Cardiac muscle cell (in vitro differentiated cells and primary cell): ENCODE measurements at regions not wholly inside any gene's neighbourhood (a gene's known extent, or its start where the extent isn't known, plus 50 kb on each side); places are given as distances from the start of the nearest gene placed in this dataset.

Experiments
- DNase-seq, 2 donors: peaks; one replicate each; pipeline versions ENCODE4 v3.0.0 to v3.0.0-alpha.2; 2010 to 2017; ENCODE audit warnings: low read depth in 1 of 2, low spot score in 1 of 2
- H3K27ac ChIP-seq: fragments of 200-600 bp; sonication (generic); 2 replicates; pipeline ENCODE4 v1.5.1; 2016
- H3K27me3 ChIP-seq: fragments of 200-600 bp; sonication (generic); 2 replicates; pipeline ENCODE4 v1.6.0; 2016; ENCODE audit warnings: control low read depth
- H3K36me3 ChIP-seq: fragments of 200-600 bp; sonication (generic); 2 replicates; pipeline ENCODE4 v1.5.1; 2016; ENCODE audit warnings: control low read depth
- H3K4me1 ChIP-seq: fragments of 200-600 bp; sonication (generic); 2 replicates; pipeline ENCODE4 v1.8.1; 2017; ENCODE audit warnings: low read depth, mild to moderate bottlenecking, mixed run types
- H3K4me3 ChIP-seq: fragments of 200-600 bp; sonication (generic); 2 replicates; pipeline ENCODE4 v1.5.1; 2016; ENCODE audit warnings: mild to moderate bottlenecking
- H3K9me3 ChIP-seq: fragments of 200-600 bp; sonication (generic); 2 replicates; pipeline ENCODE4 v1.5.1; 2017; ENCODE audit warnings: low read depth, mild to moderate bottlenecking, control low read depth
- CTCF ChIP-seq: IDR thresholded peaks from 2 replicates; pipeline ENCODE4 v1.5.1; 2012; ENCODE audit warnings: low read depth, mild to moderate bottlenecking, low read length

DNA sequence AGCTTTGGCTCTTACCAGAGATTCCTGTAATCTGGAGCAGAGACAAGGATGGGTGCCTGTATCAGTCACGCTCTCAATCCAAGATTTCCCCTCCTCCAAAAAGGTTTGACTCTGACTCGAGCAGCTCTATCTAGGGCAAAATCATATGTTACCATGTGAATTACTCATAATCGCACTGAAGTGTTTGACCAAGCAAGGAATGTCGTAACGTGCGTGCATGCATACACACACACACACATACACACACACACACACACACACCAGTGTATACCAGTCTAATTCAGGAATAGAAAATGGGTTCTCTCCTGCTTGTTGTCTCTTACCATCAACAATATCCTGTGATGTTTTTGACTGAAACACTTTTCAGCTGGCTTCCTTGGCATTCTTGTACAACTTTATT lies 835.1 kb downstream of the KCNJ2 start:
- Histone ChIP-seq H3K27ac (no peak overlapping the region), H3K4me3 (no peak overlapping the region), H3K27me3 (no peaks in the 10 kb centered on the region), H3K9me3 (no peaks in the 10 kb centered on the region), H3K36me3 (no peaks in the 10 kb centered on the region), H3K4me1 (no peaks in the 10 kb centered on the region)
- DNase-seq = no peak
- no peak for TF ChIP-seq CTCF

- no peaks in the 10 kb centered on the region for H3K36me3 ChIP-seq
- no peak for TF ChIP-seq CTCF
- DNase-seq = peak; percentile 38 to 42
- no peaks in the 10 kb centered on the region for H3K9me3 ChIP-seq
- H3K27me3 ChIP-seq = no peaks in the 10 kb centered on the region
- H3K4me3 ChIP-seq = no peak overlapping the region
- no peak overlapping the region for H3K27ac ChIP-seq
- H3K4me1 ChIP-seq = no peaks in the 10 kb centered on the region
Observed at GRCh38 chr17:71011391-71011790, 842.1 kb downstream of the KCNJ2 start.

DNA sequence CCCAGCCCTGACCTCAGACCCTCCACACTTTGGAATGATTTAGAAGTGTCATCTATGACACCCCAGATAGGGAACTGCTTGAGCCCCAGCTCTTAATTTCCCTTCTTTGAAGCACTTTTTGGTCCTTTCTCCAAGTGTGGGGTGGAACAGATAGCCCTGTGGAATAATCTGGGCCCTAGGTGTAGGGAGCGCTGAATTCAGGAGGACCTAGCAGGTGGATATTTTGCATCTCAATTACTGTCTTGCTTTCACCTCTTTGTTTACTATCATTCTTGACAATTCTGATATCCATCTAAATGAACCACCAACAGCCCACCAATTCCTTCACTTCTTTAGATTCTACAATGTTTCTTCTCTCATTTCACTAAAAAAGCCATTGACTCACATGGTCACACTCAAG lies 850.4 kb downstream of the KCNJ2 start:
- no peak overlapping the region for H3K4me3 ChIP-seq
- H3K4me1 ChIP-seq = peaks cover 20% of the 10 kb centered on the region
- no peaks in the 10 kb centered on the region for H3K9me3 ChIP-seq
- TF ChIP-seq CTCF = no peak
- no peaks in the 10 kb centered on the region for H3K27me3 ChIP-seq
- no peak for DNase-seq
- H3K36me3 ChIP-seq = no peaks in the 10 kb centered on the region
- no peak overlapping the region for H3K27ac ChIP-seq

DNA sequence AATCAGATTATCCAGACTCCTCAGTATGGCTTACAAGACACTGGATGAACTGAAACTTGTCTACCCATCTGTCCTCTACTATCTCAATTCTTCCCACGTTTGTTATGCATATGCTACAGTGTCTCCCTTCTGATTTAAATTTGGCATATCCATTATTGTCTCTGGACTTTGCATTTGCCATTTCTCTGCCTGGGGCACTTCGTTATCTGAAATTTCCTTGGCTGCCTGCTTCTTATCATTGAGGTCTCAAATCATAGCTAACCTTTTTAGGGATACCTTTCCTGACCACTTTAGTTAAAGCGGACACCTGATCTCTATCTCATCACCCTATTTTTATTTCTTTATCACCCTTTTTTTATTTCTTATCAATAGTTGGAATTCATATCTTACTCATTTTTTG lies 853.4 kb downstream of the KCNJ2 start:
- H3K4me1 ChIP-seq = peaks cover 22% of the 10 kb centered on the region
- H3K36me3 ChIP-seq = no peaks in the 10 kb centered on the region
- TF ChIP-seq CTCF = no peak
- H3K9me3 ChIP-seq = no peaks in the 10 kb centered on the region
- peak overlapping the region; percentile 81 for H3K27ac ChIP-seq
- DNase-seq = no peak
- no peak overlapping the region for H3K4me3 ChIP-seq
- no peaks in the 10 kb centered on the region for H3K27me3 ChIP-seq

DNA sequence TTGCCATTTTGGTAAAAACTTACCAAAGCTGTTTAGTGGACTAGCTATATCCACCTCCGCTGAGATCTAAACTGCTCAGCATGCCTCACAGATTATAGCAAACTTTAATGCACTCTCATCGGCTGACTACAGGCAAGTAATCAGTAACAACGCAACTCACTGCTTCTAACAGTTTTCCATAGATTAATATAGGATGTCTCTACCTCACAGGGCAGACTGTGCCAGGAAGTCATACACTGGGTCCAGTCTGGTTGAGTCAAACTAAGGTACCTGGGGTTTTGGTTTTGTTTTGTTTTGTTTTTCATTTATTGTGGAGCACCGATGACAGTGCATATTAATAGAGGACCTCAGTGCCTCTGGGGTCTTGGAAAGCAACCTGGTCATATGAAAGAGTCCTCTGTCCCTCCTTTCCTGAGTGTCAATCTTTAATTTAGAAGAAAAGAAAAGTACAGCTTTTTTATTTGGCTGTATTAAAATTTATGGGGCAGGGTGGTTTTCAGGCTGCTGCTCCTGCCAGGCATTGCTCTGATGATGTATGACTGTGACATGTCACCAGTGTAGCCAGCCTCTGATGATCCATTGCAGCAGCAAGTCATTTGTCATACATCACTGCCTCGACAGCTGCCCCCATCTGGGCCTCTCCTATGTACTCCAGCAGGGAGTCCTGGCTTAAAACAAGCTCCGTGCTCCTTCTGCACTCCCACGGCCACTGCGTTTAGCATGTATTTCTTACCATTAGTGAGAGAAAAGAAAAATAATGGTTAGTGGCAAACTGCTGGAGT lies 854.1 kb downstream of the KCNJ2 start:
- peak overlapping the region; percentile 81 for H3K27ac ChIP-seq
- no peak for TF ChIP-seq CTCF
- no peak overlapping the region for H3K4me3 ChIP-seq
- peaks cover 22% of the 10 kb centered on the region for H3K4me1 ChIP-seq
- H3K36me3 ChIP-seq = no peaks in the 10 kb centered on the region
- H3K27me3 ChIP-seq = no peaks in the 10 kb centered on the region
- peak; percentile 6 to 75 for DNase-seq
- H3K9me3 ChIP-seq = no peaks in the 10 kb centered on the region
